Peyer's patch (tissue), 4 donors: ENCODE measurements at regions not wholly inside any gene's neighbourhood (a gene's known extent, or its start where the extent isn't known, plus 50 kb on each side); places are given as distances from the start of the nearest gene placed in this dataset.

Source experiments
- POLR2A ChIP-seq, 2 donors: fragments of 450-650 bp; IDR thresholded peaks; one replicate each; pipeline ENCODE4 v1.5.1; 2017; ENCODE audit warnings: antibody characterized with exemption in 2 of 2, mild to moderate bottlenecking in 2 of 2, moderate library complexity in 2 of 2
- TF ChIP-seq, protein P1 (sequence below), 6 experiments: fragments of 450-650 bp in 4 of 6; fragments of 200-600 bp in 2 of 6; sonication (generic) in 1 of 6; IDR thresholded peaks; one replicate each; pipeline ENCODE4 v1.5.1; 2017 to 2019; ENCODE audit warnings: antibody characterized with exemption in 6 of 6, mild to moderate bottlenecking in 3 of 6, moderate library complexity in 1 of 6

DNA sequence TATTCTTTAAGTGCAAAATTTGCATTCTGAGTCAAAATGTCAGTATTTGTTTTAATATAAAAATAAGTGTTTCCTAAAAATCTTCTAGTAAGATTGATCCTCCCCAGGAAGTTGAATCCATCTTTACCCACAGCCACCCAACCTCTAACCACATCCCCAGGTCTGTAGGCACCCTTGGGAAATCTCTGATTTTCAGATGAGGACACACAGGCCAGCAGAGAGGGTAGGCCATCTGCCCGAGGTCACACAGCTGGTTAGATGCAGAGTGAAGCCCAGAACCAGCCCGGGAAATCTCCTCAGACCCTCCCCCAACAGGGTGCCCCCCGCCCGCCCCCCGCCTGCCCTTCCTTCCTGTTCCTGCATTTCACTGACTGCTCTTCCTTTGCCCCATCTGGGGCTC lies 277.5 kb downstream of the FBXW7 start:
- TF ChIP-seq POLR2A (IDR thresholded peaks at IDR 0.05) = no peak
- TF ChIP-seq, protein P1, sequence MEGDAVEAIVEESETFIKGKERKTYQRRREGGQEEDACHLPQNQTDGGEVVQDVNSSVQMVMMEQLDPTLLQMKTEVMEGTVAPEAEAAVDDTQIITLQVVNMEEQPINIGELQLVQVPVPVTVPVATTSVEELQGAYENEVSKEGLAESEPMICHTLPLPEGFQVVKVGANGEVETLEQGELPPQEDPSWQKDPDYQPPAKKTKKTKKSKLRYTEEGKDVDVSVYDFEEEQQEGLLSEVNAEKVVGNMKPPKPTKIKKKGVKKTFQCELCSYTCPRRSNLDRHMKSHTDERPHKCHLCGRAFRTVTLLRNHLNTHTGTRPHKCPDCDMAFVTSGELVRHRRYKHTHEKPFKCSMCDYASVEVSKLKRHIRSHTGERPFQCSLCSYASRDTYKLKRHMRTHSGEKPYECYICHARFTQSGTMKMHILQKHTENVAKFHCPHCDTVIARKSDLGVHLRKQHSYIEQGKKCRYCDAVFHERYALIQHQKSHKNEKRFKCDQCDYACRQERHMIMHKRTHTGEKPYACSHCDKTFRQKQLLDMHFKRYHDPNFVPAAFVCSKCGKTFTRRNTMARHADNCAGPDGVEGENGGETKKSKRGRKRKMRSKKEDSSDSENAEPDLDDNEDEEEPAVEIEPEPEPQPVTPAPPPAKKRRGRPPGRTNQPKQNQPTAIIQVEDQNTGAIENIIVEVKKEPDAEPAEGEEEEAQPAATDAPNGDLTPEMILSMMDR (IDR thresholded peaks at IDR 0.05) = no peak
